Stimulated activated CD8-positive, alpha-beta memory T cell treated with anti-CD3 and anti-CD28 coated beads, Interleukin-15, amount 100 ng/mL, for 24 hours (primary cell): ENCODE measurements at regions not wholly inside any gene's neighbourhood (a gene's known extent, or its start where the extent isn't known, plus 50 kb on each side); places are given as distances from the start of the nearest gene placed in this dataset.
"Not testable (repeated sequence)": the region's sequence is repeated elsewhere in the genome, so short reads cannot be mapped to it uniquely, and the experiment has no call there.

Experiments
- DNase-seq: peaks from one replicate; pipeline ENCODE4 v3.0.0-alpha.2; 2020; ENCODE audit warnings: low read depth

- DNase-seq = no peak
Observed at GRCh38 chr7:131636092-131636491, 79.7 kb upstream of the PODXL start.

GRCh38 chr7:131634197-131634596, 77.8 kb upstream of the PODXL start:
- not testable (repeated sequence) for DNase-seq

- DNase-seq = no peak
Observed at GRCh38 chr7:131633342-131633843, 77.0 kb upstream of the PODXL start.

GRCh38 chr7:131630427-131630826, 74.0 kb upstream of the PODXL start:
- no peak for DNase-seq

- no peak for DNase-seq
Observed at GRCh38 chr7:131629217-131629882, 72.9 kb upstream of the PODXL start.

DNA sequence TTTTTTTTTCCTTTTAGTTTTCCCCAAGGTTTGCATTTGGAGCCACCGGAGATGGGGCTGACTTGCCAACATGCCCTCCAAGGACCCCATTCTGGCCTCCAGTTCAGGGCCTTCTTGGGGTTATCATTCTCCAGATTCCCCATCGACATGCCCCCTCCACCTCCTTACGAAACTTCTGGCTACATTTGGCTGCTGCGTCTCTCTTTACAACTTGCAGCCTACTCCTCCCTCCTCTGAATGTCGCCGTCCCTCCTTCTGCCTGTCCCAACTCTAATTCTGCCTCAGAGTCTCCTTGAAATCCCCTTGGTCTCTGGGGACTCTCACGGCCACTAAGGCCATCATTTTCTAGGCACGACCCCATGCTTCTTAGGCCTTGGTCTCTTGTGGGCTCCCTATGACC, 72.2 kb upstream of the PODXL start:
- DNase-seq = no peak

- no peak for DNase-seq
Observed at GRCh38 chr7:131627735-131628190, 71.3 kb upstream of the PODXL start.

DNA sequence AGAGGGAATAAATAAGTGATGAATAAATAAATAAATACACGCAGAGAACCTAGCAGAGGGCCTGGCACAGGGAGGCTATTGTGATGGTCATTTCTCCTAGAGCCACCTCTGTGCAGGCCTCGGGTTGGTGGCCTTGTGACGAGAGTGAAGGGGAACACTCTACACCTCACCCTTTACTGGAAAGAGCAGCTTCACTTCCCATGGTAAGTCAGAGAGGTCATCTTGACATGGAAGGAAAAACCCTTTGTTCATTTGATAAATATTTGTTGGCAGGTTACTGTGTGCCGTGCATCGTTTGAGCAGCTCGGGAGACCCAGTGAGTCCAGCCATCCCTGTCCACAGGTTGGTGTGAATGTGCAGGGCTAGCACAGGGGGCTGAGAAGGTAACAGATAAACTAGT, 70.2 kb upstream of the PODXL start:
- DNase-seq = no peak

DNA sequence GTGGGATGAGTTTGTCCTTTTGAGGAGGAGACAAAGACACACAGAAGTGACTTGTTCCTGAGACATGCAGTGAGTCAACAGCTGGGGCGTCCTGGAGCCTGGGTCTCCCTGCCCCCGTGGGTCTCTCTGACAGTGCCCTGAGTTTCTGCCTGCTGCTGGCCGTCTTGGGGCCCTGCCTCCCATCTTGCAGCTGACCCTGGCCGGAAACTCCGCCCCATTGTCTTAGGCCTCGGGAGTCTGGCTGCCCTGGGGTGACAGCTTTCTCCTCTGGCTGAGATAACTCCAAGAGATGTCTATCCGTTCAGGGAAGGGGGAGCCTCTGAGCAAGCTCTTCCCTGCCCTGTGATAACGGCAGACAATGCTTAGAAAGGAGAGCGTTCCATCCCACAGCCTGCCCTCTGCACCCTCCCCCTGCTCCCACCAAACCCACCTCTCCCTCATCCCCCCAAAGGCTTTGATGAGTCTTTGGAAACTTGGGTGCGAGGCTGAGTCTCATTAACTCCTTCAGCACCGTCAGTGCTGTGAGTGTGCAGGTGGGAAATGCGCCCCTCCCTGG, 69.5 kb upstream of the PODXL start:
- no peak for DNase-seq

GRCh38 chr7:131625345-131625744, 68.9 kb upstream of the PODXL start:
- not testable (repeated sequence) for DNase-seq

DNA sequence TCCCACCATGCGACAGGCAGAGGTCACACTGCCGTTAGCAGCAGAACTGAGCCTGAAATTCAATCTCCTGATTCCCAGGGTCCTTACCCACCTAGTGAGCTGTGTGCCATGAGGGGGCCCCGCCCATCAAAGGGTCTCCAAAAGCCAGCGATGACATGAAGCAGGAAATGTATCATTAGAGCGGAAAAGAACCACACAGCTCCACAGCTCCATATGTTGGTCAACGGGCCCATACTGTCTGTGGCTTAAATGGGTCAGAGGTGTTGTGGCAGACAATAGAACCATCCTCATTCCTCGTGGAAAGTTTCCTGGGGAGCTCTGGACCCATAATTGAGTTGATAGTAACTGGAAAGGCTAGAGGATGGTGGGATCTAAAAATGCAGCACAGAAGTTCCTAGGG, 68.1 kb upstream of the PODXL start:
- DNase-seq = no peak

- no peak for DNase-seq
Observed at GRCh38 chr7:131623154-131623553, 66.7 kb upstream of the PODXL start.

- DNase-seq = no peak
Observed at GRCh38 chr7:131621652-131622051, 65.2 kb upstream of the PODXL start.

DNA sequence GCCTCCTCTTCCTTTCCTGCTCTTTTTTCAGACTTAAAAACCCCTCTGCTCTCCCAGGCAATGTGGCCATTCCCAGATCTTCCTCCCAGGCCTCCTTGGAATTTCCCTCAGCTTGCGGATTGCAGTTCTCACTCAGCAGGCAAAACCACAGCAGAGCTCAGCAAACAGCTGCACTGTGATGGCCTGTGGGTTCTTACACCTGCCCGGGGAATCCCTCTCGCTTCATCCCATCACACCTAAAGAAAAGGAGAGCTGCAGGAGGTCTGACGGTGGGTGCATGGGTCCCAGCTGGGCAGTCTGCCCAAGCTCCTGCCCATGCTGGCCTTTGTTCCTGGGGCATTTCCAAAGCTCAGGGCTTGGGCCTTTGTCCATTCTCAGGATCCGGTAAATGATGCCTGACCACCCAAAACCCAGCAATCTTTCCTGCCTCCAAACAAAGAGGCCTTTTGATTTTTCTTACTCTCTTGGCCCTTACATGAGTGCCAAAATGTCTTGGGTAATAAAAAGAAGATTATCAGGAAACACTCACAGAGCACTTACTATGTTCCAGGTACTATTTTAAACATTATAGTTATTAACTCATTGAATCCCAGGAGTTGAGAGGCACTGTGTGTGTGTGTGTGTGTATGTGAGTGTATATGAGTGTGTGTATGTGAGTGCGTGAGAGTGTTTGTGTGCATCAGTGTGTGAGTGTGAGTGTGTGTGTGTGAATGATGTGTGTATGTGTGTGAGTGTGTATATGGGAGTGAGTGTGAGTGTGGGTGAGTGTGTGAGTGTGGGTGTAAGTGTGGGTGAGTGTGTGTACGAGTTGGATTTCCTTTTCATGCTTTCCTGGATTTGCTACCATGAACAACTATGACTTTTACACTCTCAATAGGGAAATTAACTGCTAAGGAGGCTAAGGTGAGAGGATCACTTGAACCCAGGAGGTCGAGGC, 64.5 kb upstream of the PODXL start:
- no peak for DNase-seq

- no peak for DNase-seq
Observed at GRCh38 chr7:131619336-131620305, 63.2 kb upstream of the PODXL start.

DNA sequence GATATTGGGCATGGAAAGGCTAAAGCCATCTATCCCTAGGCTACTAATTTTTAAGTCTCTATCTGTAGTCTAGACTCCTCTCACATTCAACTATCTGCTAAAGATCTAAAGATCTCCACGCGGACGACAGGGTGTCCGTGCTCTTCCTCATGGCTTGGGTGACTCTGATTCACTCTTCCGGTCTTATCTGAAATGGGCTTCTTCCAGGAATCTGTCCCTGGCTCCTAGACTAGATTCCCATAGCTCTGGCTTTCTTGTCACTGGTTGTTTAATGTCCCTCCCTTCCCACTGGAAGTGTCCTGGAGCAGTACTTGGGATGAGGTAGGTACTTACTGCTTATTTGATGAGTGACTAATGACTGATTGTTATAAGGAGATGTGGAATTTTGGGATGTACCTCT, 62.0 kb upstream of the PODXL start:
- DNase-seq = no peak

- DNase-seq = no peak
Observed at GRCh38 chr7:131616487-131617200, 60.2 kb upstream of the PODXL start.

- DNase-seq = no peak
Observed at GRCh38 chr7:131613909-131614308, 57.5 kb upstream of the PODXL start.

DNA sequence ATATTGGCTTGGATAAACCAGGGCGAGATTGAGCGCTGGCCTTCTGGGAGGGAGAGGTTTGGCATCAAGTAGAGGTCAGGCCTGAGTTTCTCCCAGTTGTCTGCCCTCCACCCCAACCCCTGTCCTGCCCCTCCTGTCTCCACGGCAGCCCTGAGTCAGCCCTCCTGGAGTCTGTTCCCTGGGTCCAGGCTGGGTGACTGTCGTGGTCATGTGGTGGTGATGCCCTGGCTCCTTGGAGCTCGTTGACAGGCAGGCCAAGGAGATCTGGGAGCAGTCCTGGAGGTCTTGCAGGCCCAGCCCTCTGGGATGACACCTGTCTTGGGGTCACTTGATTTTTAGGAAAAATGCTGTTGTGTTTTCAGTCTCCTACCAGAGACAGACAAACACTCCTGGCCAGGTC, 53.6 kb upstream of the PODXL start:
- DNase-seq = no peak

- no peak for DNase-seq
Observed at GRCh38 chr7:131608116-131608500, 51.7 kb upstream of the PODXL start.
